GM21723 (cell line): ENCODE measurements at regions not wholly inside any gene's neighbourhood (a gene's known extent, or its start where the extent isn't known, plus 50 kb on each side); places are given as distances from the start of the nearest gene placed in this dataset.
"Not testable (repeated sequence)": the region's sequence is repeated elsewhere in the genome, so short reads cannot be mapped to it uniquely, and the experiment has no call there.

Experiments
- ATAC-seq: cut with Tn5 transposase; IDR thresholded peaks from one replicate; pipeline ENCODE4 v1.9.1; 2021; ENCODE audit warnings: mild to moderate bottlenecking, moderate library complexity; ENCODE audit not compliant: unreplicated experiment

GRCh38 chr9:28073270-28073669 lies 500.0 kb upstream of the C9orf72 start:
- no peak for ATAC-seq

- no peak for ATAC-seq
These were observed 506.4 kb upstream of the C9orf72 start for GRCh38 chr9:28079677-28080076.

- no peak for ATAC-seq
These were observed 509.4 kb upstream of the C9orf72 start for GRCh38 chr9:28082671-28083070.

GRCh38 chr9:28086881-28087280 lies 513.6 kb upstream of the C9orf72 start:
- no peak for ATAC-seq

GRCh38 chr9:28092981-28093936 lies 520.0 kb upstream of the C9orf72 start:
- ATAC-seq = no peak

- no peak for ATAC-seq
These were observed 528.2 kb upstream of the C9orf72 start for GRCh38 chr9:28101509-28101908.

GRCh38 chr9:28105001-28105400 lies 531.7 kb upstream of the C9orf72 start:
- no peak for ATAC-seq

GRCh38 chr9:28120184-28120583 lies 546.9 kb upstream of the C9orf72 start:
- ATAC-seq = no peak

GRCh38 chr9:28120626-28121025 lies 547.3 kb upstream of the C9orf72 start:
- no peak for ATAC-seq

GRCh38 chr9:28121366-28121765 lies 548.1 kb upstream of the C9orf72 start:
- ATAC-seq = no peak

GRCh38 chr9:28124917-28125316 lies 551.6 kb upstream of the C9orf72 start:
- no peak for ATAC-seq

- no peak for ATAC-seq
These were observed 553.8 kb upstream of the C9orf72 start for GRCh38 chr9:28127101-28127500.

- no peak for ATAC-seq
These were observed 561.2 kb upstream of the C9orf72 start for GRCh38 chr9:28134446-28134976.

GRCh38 chr9:28135549-28135948 lies 562.3 kb upstream of the C9orf72 start:
- no peak for ATAC-seq

- ATAC-seq = no peak
These were observed 562.8 kb upstream of the C9orf72 start for GRCh38 chr9:28136113-28136512.

GRCh38 chr9:28147430-28147829 lies 574.1 kb upstream of the C9orf72 start:
- ATAC-seq = not testable (repeated sequence)

GRCh38 chr9:28147923-28148597 lies 574.8 kb upstream of the C9orf72 start:
- ATAC-seq = not testable (repeated sequence)

GRCh38 chr9:28149361-28150050 lies 576.2 kb upstream of the C9orf72 start:
- ATAC-seq = not testable (repeated sequence)

- ATAC-seq = no peak
These were observed 581.8 kb upstream of the C9orf72 start for GRCh38 chr9:28155067-28155466.

- no peak for ATAC-seq
These were observed 582.4 kb upstream of the C9orf72 start for GRCh38 chr9:28155671-28156070.

- no peak for ATAC-seq
These were observed 585.2 kb upstream of the C9orf72 start for GRCh38 chr9:28158451-28158850.
